Germinal center (tissue), 1 donor: ENCODE measurements at regions not wholly inside any gene's neighbourhood (a gene's known extent, or its start where the extent isn't known, plus 50 kb on each side); places are given as distances from the start of the nearest gene placed in this dataset.

ENCODE experiments used
- DNase-seq: peaks from one replicate; pipeline ENCODE4 v3.0.0; 2012; ENCODE audit warnings: mixed read lengths, low spot score

GRCh38 chr21:22575165-22575584, 1577.0 kb downstream of the NCAM2 start:
- DNase-seq = no peak

GRCh38 chr21:22579741-22580140, 1581.5 kb downstream of the NCAM2 start:
- DNase-seq = no peak

- no peak for DNase-seq
Observed at GRCh38 chr21:22582026-22582425, 1583.8 kb downstream of the NCAM2 start.

- no peak for DNase-seq
Observed at GRCh38 chr21:22584308-22584707, 1586.1 kb downstream of the NCAM2 start.

GRCh38 chr21:22585558-22585957, 1587.3 kb downstream of the NCAM2 start:
- DNase-seq = no peak

- no peak for DNase-seq
Observed at GRCh38 chr21:22597660-22598255, 1599.5 kb downstream of the NCAM2 start.

GRCh38 chr21:22609802-22610201, 1611.6 kb downstream of the NCAM2 start:
- no peak for DNase-seq

- no peak for DNase-seq
Observed at GRCh38 chr21:22627911-22628310, 1629.7 kb downstream of the NCAM2 start.

- no peak for DNase-seq
Observed at GRCh38 chr21:22630953-22631465, 1632.8 kb downstream of the NCAM2 start.

- no peak for DNase-seq
Observed at GRCh38 chr21:22632176-22632575, 1634.0 kb downstream of the NCAM2 start.

- DNase-seq = no peak
Observed at GRCh38 chr21:22649246-22649645, 1651.0 kb downstream of the NCAM2 start.

- DNase-seq = no peak
Observed at GRCh38 chr21:22650226-22650625, 1652.0 kb downstream of the NCAM2 start.

GRCh38 chr21:22657781-22658180, 1659.6 kb downstream of the NCAM2 start:
- no peak for DNase-seq

- DNase-seq = no peak
Observed at GRCh38 chr21:22670148-22670547, 1671.9 kb downstream of the NCAM2 start.

- no peak for DNase-seq
Observed at GRCh38 chr21:22679207-22679606, 1681.0 kb downstream of the NCAM2 start.

- no peak for DNase-seq
Observed at GRCh38 chr21:22691658-22692057, 1693.4 kb downstream of the NCAM2 start.

GRCh38 chr21:22703521-22703920, 1705.3 kb downstream of the NCAM2 start:
- no peak for DNase-seq

GRCh38 chr21:22710721-22711120, 1712.5 kb downstream of the NCAM2 start:
- DNase-seq = no peak

GRCh38 chr21:22711636-22712035, 1713.4 kb downstream of the NCAM2 start:
- no peak for DNase-seq

- no peak for DNase-seq
Observed at GRCh38 chr21:22725436-22725835, 1727.2 kb downstream of the NCAM2 start.

GRCh38 chr21:22728091-22728490, 1729.9 kb downstream of the NCAM2 start:
- DNase-seq = no peak

- no peak for DNase-seq
Observed at GRCh38 chr21:22743085-22743484, 1744.9 kb downstream of the NCAM2 start.

GRCh38 chr21:22754746-22755145, 1756.5 kb downstream of the NCAM2 start:
- DNase-seq = no peak

GRCh38 chr21:22758478-22758877, 1760.3 kb downstream of the NCAM2 start:
- DNase-seq = no peak
